Astrocyte of the cerebellum (primary cell): ENCODE measurements at regions not wholly inside any gene's neighbourhood (a gene's known extent, or its start where the extent isn't known, plus 50 kb on each side); places are given as distances from the start of the nearest gene placed in this dataset.

Experiments
- DNase-seq: peaks from one replicate; pipeline ENCODE4 v3.0.0-alpha.2; 2011; ENCODE audit warnings: low read depth
- H3K4me3 ChIP-seq: 2 replicates; pipeline ENCODE4 v1.5.1; 2011; ENCODE audit warnings: mild to moderate bottlenecking, low read depth, low read length, moderate library complexity
- CTCF ChIP-seq: IDR thresholded peaks from 2 replicates; pipeline ENCODE4 v1.5.1; 2012; ENCODE audit warnings: low read length, low read depth, moderate library complexity, mild to moderate bottlenecking; ENCODE audit errors: missing control alignments
- in situ Hi-C: cut with HindIII; loops from 2 replicates; pipeline ENCODE4 v1.10.0; 2017; ENCODE audit warnings: low sequenced_read_pairs

GRCh38 chr2:234671231-234671630 is 174.3 kb upstream of the ARL4C start:
- H3K4me3 ChIP-seq: no peak overlapping the region
- in situ Hi-C loops: no loop called here
- DNase-seq: no peak
- TF ChIP-seq CTCF: no peak

- no peak overlapping the region for H3K4me3 ChIP-seq
- in situ Hi-C loops: no loop called here
- no peak for TF ChIP-seq CTCF
- no peak for DNase-seq
Observed at GRCh38 chr2:234670806-234671205, 173.9 kb upstream of the ARL4C start.

- TF ChIP-seq CTCF: no peak
- DNase-seq: no peak
Observed at GRCh38 chr2:234670052-234670451, 173.2 kb upstream of the ARL4C start.

GRCh38 chr2:234669621-234670020 is 172.7 kb upstream of the ARL4C start:
- in situ Hi-C loops: no loop called here
- H3K4me3 ChIP-seq: no peak overlapping the region
- no peak for DNase-seq
- peak; percentile 13 for TF ChIP-seq CTCF

More at GRCh38 chr2:234670052-234670451, 173.2 kb upstream of the ARL4C start:
- H3K4me3 ChIP-seq: no peak overlapping the region
- in situ Hi-C loops: no loop called here

GRCh38 chr2:234669001-234669400 is 172.1 kb upstream of the ARL4C start:
- H3K4me3 ChIP-seq: no peak overlapping the region
- in situ Hi-C loops: no loop called here
- no peak for DNase-seq
- TF ChIP-seq CTCF: no peak

- no peak for DNase-seq
- no peak for TF ChIP-seq CTCF
Observed at GRCh38 chr2:234666911-234667310, 170.0 kb upstream of the ARL4C start.

GRCh38 chr2:234665304-234665703 is 168.4 kb upstream of the ARL4C start:
- H3K4me3 ChIP-seq: no peak overlapping the region
- no peak for TF ChIP-seq CTCF
- in situ Hi-C loops: no loop called here
- no peak for DNase-seq

More at GRCh38 chr2:234666911-234667310, 170.0 kb upstream of the ARL4C start:
- no peak overlapping the region for H3K4me3 ChIP-seq
- in situ Hi-C loops: no loop called here
